GM21825 (cell line): ENCODE measurements at regions not wholly inside any gene's neighbourhood (a gene's known extent, or its start where the extent isn't known, plus 50 kb on each side); places are given as distances from the start of the nearest gene placed in this dataset.
"Not testable (repeated sequence)": the region's sequence is repeated elsewhere in the genome, so short reads cannot be mapped to it uniquely, and the experiment has no call there.

Experiments
- ATAC-seq: cut with Tn5 transposase; IDR thresholded peaks from one replicate; pipeline ENCODE4 v1.9.1; 2021; ENCODE audit warnings: mild to moderate bottlenecking, moderate library complexity; ENCODE audit not compliant: unreplicated experiment

- ATAC-seq, result no peak
These were observed 116.3 kb upstream of the SERPINE2 start for GRCh38 chr2:224155371-224155770.

GRCh38 chr2:224151680-224152310 is 112.7 kb upstream of the SERPINE2 start:
- ATAC-seq, result no peak

- no peak for ATAC-seq
These were observed 112.1 kb upstream of the SERPINE2 start for GRCh38 chr2:224151161-224151560.

GRCh38 chr2:224148058-224148457 is 109.0 kb upstream of the SERPINE2 start:
- ATAC-seq, result not testable (repeated sequence)

GRCh38 chr2:224147174-224147573 is 108.1 kb upstream of the SERPINE2 start:
- ATAC-seq, result no peak

GRCh38 chr2:224146356-224147160 is 107.5 kb upstream of the SERPINE2 start:
- no peak for ATAC-seq

GRCh38 chr2:224145751-224146355 is 106.8 kb upstream of the SERPINE2 start:
- no peak for ATAC-seq

GRCh38 chr2:224143526-224143925 is 104.4 kb upstream of the SERPINE2 start:
- no peak for ATAC-seq

GRCh38 chr2:224142397-224143312 is 103.6 kb upstream of the SERPINE2 start:
- ATAC-seq, result no peak

GRCh38 chr2:224141304-224141703 is 102.2 kb upstream of the SERPINE2 start:
- no peak for ATAC-seq

GRCh38 chr2:224137208-224137607 is 98.1 kb upstream of the SERPINE2 start:
- ATAC-seq, result no peak

- ATAC-seq, result no peak
These were observed 97.3 kb upstream of the SERPINE2 start for GRCh38 chr2:224136396-224136795.

- no peak for ATAC-seq
These were observed 96.8 kb upstream of the SERPINE2 start for GRCh38 chr2:224135881-224136280.

GRCh38 chr2:224134003-224134734 is 95.1 kb upstream of the SERPINE2 start:
- ATAC-seq, result no peak

- no peak for ATAC-seq
These were observed 94.3 kb upstream of the SERPINE2 start for GRCh38 chr2:224133387-224133786.

- no peak for ATAC-seq
These were observed 88.9 kb upstream of the SERPINE2 start for GRCh38 chr2:224127871-224128501.

GRCh38 chr2:224126440-224126839 is 87.4 kb upstream of the SERPINE2 start:
- no peak for ATAC-seq

GRCh38 chr2:224126003-224126402 is 86.9 kb upstream of the SERPINE2 start:
- no peak for ATAC-seq

- ATAC-seq, result no peak
These were observed 83.5 kb upstream of the SERPINE2 start for GRCh38 chr2:224122542-224122941.
